LNCAP (cell line): ENCODE measurements at regions not wholly inside any gene's neighbourhood (a gene's known extent, or its start where the extent isn't known, plus 50 kb on each side); places are given as distances from the start of the nearest gene placed in this dataset.
A peak's percentile ranks its signal among the peaks of the same experiment; 100 is the strongest.

Source experiments
- TF ChIP-seq, protein P1 (sequence below): fragments of 450-650 bp; IDR thresholded peaks from 2 replicates; pipeline ENCODE4 v1.5.1; 2017; ENCODE audit warnings: mild to moderate bottlenecking

DNA sequence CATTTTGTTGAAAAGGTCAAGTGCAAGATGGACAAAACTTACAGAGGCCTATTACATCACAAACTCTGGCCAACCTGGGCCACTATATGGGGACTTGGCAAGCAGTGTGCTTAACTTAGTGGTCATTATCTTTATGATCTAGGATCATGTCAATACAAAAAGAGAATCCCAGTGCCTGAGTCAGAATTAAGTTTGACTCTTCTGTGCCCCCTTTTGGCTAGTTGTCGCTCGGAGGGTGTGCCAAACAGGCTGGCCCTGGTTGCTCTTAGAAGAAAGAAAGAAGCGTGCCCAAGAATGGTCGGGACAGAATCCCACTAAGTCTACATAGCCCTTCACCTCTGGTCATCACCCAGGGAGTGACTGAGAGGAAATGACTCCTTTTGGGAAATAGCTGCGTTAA lies 100.1 kb downstream of the EIF4E start:
- TF ChIP-seq, protein P1, sequence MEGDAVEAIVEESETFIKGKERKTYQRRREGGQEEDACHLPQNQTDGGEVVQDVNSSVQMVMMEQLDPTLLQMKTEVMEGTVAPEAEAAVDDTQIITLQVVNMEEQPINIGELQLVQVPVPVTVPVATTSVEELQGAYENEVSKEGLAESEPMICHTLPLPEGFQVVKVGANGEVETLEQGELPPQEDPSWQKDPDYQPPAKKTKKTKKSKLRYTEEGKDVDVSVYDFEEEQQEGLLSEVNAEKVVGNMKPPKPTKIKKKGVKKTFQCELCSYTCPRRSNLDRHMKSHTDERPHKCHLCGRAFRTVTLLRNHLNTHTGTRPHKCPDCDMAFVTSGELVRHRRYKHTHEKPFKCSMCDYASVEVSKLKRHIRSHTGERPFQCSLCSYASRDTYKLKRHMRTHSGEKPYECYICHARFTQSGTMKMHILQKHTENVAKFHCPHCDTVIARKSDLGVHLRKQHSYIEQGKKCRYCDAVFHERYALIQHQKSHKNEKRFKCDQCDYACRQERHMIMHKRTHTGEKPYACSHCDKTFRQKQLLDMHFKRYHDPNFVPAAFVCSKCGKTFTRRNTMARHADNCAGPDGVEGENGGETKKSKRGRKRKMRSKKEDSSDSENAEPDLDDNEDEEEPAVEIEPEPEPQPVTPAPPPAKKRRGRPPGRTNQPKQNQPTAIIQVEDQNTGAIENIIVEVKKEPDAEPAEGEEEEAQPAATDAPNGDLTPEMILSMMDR = peak; percentile 28; the same call in 1 of the 2 replicates

DNA sequence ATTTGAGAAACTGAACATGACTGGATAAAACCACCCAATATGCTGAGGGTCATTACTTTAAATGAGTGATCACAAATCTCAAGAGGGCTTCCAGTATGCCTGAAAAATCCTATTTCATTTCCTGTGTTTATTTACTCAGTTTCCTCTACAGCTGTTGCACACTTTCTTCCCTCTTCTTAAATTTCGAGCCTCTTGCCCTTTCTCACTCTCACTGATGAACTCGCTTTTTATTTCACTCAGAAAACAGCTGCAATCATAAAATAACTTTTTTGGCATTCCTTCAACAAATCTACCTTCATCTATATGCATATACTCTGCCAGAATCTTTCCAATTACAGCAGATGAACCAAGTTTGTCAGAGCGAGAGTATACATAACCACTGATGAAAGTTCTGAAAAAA lies 101.3 kb downstream of the EIF4E start:
- TF ChIP-seq, protein P1 = no peak

DNA sequence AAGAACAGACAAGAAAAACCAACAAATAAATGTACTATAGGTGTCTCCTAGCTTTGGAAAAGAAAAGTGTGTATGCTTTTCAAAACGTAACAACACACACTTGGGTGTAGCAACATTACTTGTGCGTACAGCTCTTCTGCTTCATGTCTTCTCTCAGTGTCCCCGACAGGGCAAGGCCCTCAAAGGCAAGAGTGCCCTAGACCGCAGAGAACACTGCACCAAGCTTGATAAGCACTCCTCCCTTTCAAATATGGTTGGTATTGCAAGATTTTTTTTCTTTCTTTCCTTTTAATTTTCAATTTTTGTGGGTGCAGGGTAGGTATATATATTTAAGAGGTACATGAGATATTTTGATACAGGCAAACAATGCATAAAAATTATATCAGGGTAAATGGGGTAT lies 106.8 kb downstream of the EIF4E start:
- TF ChIP-seq, protein P1 = no peak

DNA sequence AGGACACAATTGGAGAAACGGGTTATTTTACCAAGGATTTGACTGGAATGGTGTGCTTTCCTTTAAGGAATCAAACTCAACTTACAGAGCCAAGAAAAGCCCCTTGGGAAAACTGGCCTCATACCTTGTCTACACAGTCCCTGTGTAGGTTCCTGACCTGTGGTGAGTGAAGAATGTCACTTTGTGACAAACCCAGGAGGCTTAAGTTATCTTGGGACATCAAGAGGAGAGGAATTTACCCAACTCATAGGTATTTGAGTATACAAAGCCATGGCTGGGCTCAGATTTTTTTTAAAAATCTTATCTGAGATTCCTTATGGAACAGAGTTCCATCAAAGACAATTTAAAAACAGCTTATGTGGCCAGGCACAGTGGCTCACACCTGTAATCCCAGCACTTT lies 112.1 kb downstream of the EIF4E start:
- TF ChIP-seq, protein P1 = no peak

DNA sequence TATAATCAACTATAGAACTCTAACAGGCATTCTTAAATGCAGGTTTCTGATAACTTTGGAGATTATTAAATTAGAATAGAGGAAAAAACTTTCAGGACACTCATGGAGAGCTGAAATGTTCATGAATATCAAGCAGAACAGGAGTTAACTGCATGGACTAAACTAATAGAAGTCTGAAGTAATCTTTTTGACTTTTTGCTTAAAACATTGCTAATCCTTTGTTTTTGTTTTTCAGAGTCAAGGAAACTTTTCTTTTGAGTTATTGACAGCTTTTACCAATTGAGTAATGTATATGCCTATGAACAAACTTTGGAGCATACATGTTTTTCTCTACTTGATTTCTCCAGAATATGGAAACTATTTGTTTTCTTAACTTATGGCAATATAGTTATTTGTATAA lies 112.5 kb downstream of the EIF4E start:
- TF ChIP-seq, protein P1 = no peak

DNA sequence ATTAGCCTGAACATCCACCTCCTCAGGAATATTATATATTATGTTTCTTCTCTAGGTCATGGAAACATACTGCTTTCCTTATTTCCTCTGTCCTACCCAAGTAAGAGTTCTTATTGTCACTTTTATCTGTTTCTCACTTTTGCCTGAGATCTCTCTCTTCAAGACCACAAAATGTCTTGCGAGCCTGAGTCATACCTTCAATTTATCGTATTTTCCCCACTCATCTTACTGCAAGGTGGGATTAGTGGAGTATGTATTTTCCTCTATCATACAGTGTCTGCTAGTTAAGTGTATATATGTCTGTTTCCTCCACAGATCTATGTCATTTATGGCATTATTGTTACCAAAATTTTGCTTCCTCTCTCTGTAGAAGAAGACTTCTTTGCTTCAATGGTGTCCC lies 124.5 kb downstream of the EIF4E start:
- TF ChIP-seq, protein P1 = no peak

DNA sequence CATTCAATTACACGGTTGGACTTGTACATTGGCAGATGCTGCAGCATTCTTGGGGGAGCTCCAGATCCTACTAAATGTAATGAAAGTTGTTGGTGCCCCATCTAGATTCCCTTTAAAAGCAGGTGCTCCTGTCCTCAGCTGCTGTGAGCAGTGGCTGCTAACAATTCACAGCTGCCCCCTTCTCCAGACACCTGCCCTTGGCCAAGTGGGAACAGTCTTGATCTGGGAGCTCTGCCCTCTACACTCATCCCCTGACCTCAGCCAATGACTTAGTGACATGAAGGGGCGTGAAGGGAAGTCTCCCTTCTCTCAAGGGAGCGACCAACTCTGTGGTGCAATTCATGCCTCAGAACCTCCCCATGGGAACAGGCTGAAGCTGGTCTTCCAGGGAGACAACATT lies 125.7 kb downstream of the EIF4E start:
- TF ChIP-seq, protein P1 = no peak

DNA sequence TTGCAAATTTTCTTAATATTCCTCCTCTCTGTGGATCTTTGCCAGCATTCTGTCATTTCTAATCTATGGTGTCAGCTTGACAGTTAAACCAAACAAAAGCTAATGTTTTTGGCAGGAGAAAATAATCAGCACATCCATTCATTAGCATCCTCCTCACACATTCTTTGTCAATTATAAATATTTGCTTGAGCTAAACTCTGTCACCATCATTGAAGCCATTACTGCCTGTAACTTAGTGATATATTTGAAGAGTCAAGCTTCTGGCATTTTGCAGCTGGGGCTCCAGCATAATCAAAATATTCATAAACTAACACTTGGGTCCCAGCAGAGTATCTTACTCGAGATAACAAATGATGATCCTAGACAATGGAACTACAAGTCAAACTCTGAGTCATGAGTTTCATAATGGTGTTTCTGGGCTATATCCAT lies 126.1 kb downstream of the EIF4E start:
- TF ChIP-seq, protein P1 = no peak
